ENCODE measurements at regions not wholly inside any gene's neighbourhood (a gene's known extent, or its start where the extent isn't known, plus 50 kb on each side); places are given as distances from the start of the nearest gene placed in this dataset.

DNA sequence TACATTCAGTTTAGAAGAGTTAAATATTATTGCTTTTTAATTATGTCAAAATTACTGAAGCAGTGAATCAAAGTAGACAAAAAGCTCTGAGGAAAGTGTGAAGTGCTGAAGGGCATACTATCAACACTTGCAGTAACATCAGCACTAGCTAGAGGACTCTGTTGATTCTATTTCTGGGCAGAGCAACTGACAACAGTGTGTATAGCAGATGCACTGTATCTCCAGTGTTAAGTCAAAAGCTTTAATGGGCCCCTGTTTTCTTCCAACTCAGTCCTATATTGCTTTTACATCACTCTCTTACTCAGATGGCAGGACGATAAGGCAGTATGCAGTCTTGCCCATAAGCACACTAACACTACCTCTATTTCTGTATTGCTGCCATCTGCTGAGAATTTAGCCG lies 435.2 kb upstream of the AMOT start:
- TF ChIP-seq, protein P1, sequence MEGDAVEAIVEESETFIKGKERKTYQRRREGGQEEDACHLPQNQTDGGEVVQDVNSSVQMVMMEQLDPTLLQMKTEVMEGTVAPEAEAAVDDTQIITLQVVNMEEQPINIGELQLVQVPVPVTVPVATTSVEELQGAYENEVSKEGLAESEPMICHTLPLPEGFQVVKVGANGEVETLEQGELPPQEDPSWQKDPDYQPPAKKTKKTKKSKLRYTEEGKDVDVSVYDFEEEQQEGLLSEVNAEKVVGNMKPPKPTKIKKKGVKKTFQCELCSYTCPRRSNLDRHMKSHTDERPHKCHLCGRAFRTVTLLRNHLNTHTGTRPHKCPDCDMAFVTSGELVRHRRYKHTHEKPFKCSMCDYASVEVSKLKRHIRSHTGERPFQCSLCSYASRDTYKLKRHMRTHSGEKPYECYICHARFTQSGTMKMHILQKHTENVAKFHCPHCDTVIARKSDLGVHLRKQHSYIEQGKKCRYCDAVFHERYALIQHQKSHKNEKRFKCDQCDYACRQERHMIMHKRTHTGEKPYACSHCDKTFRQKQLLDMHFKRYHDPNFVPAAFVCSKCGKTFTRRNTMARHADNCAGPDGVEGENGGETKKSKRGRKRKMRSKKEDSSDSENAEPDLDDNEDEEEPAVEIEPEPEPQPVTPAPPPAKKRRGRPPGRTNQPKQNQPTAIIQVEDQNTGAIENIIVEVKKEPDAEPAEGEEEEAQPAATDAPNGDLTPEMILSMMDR (IDR thresholded peaks at IDR 0.05), result no peak
- no peaks in the 10 kb centered on the region for H3K36me3 Mint-ChIP-seq (ENCODE audit: low read depth)
- H3K27ac Mint-ChIP-seq, result no peak overlapping the region
- no peak overlapping the region for H3K4me3 Mint-ChIP-seq
- H3K9me3 Mint-ChIP-seq, result no peaks in the 10 kb centered on the region
- DNase-seq, result no peak
- no peaks in the 10 kb centered on the region for H3K27me3 Mint-ChIP-seq (ENCODE audit: low read depth, poor library complexity)
- no peaks in the 10 kb centered on the region for H3K4me1 Mint-ChIP-seq

DNA sequence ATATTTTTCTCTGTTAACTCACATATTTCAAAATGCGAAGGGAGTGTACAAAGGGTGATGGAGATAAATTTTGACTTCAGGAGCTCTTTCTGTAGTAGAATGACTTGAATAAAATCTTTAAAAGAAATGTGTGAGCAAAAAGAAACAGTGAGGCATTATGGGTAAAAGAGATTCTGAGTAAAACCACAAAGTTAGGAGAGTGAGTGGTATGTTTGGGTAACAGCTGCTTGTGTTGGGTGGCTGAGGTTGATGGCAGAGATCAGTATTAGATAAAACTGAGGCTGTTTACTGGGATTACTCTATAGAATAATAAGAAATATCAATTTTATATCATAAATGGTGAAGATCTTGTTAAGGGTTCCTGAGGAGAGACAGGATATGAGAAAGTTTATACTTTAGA lies 434.2 kb upstream of the AMOT start:
- Mint-ChIP-seq H3K36me3 (ENCODE audit: low read depth) (no peaks in the 10 kb centered on the region), H3K27me3 (ENCODE audit: low read depth, poor library complexity) (no peaks in the 10 kb centered on the region), H3K9me3 (no peaks in the 10 kb centered on the region), H3K4me1 (no peaks in the 10 kb centered on the region), H3K27ac (no peak overlapping the region), H3K4me3 (no peak overlapping the region)
- TF ChIP-seq, protein P1 (IDR thresholded peaks at IDR 0.05), result no peak
- DNase-seq, result no peak

DNA sequence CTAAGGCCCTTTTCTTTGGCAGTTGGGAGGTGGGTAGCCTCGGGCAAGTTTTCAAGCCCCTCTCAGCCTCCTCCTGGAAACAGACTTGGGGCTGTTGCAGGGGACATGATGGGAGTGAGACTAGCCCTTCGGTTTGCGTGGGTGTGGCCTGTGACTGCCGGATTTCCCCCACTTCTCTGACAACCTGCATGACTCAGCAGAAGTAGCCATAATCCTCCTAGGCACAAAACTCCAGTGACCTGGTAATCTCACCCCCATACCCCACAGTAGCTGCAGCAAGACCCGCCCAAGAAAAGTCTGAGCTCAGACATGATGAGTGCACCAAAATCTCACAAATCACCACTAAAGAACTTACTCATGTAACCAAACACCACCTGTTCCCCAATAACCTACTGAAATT lies 433.7 kb upstream of the AMOT start:
- Mint-ChIP-seq H3K9me3 (no peaks in the 10 kb centered on the region), H3K36me3 (ENCODE audit: low read depth) (no peaks in the 10 kb centered on the region), H3K4me3 (no peak overlapping the region), H3K4me1 (no peaks in the 10 kb centered on the region), H3K27me3 (ENCODE audit: low read depth, poor library complexity) (no peaks in the 10 kb centered on the region), H3K27ac (no peak overlapping the region)
- DNase-seq, result no peak
- TF ChIP-seq, protein P1 (IDR thresholded peaks at IDR 0.05), result no peak

DNA sequence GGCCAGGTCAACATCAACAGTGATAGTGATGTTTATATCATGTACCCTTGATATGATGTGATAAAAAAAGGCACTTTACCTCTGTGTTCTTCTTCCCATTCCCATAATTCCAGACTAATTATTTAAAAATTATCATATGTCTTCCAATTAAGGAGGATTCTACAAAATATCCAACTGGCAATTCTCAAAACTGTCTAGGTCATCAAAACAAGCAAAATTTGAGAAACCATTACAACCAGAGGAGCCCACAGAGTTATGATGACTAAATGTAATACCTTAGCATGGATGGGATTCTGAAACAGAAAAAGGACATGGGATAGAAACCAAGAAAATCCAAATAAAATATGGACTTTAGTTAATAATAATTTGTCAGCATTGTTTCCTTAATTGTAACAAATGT lies 428.6 kb upstream of the AMOT start:
- H3K4me3 Mint-ChIP-seq, result no peak overlapping the region
- no peaks in the 10 kb centered on the region for H3K9me3 Mint-ChIP-seq
- H3K36me3 Mint-ChIP-seq (ENCODE audit: low read depth), result no peaks in the 10 kb centered on the region
- no peak overlapping the region for H3K27ac Mint-ChIP-seq
- no peaks in the 10 kb centered on the region for H3K27me3 Mint-ChIP-seq (ENCODE audit: low read depth, poor library complexity)
- no peaks in the 10 kb centered on the region for H3K4me1 Mint-ChIP-seq
- no peak for DNase-seq
- TF ChIP-seq, protein P1 (IDR thresholded peaks at IDR 0.05), result no peak

DNA sequence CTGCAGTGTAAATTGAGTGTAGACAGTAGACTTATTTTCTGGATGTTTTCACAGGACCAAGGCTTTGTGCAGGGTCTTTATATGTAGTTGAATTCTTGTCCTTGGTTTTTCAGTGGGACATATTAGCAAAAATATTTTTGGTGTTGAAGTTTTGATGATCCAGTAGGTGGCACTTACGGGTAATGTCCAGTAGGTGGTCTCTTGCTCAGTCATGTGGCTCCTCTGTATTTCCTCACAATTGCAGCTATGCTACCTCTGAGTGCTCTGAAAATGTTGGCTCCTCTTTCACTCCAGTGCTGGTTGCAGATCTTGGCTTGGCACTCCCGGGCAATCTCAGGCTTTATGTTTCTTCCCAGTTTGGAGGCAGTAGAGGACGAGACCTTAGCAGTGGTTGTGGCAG lies 419.8 kb upstream of the AMOT start:
- TF ChIP-seq, protein P1 (IDR thresholded peaks at IDR 0.05), result peak; percentile 27

DNA sequence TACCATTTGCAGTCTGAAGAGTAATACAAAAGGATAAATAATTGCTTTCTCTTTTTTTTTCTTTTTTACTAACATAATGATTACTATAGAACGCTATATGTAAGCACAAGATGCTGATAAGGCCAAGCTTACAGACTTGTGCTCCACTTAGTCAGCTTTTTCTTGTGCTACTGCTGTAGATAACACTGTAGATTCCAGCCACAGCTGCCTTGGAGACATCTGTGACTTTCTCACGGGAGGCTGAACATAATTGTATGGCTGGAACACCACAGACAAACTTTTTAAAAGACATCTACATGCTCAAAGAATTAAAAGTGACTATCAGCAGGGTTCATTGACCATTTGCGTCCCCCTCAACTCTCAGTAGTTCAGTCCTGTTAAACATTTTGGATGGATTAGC lies 381.7 kb upstream of the AMOT start:
- Mint-ChIP-seq H3K27ac (no peak overlapping the region), H3K4me1 (no peaks in the 10 kb centered on the region), H3K9me3 (peaks cover 12% of the 10 kb centered on the region), H3K36me3 (ENCODE audit: low read depth) (no peaks in the 10 kb centered on the region), H3K4me3 (no peak overlapping the region), H3K27me3 (ENCODE audit: low read depth, poor library complexity) (no peaks in the 10 kb centered on the region)
- TF ChIP-seq, protein P1 (IDR thresholded peaks at IDR 0.05), result no peak
- no peak for DNase-seq

More for the DNA sequence above, 419.8 kb upstream of the AMOT start:
- DNase-seq, result no peak
- Mint-ChIP-seq H3K9me3 (no peaks in the 10 kb centered on the region), H3K27ac (no peak overlapping the region), H3K4me1 (peaks cover 4% of the 10 kb centered on the region), H3K36me3 (ENCODE audit: low read depth) (no peaks in the 10 kb centered on the region), H3K27me3 (ENCODE audit: low read depth, poor library complexity) (no peaks in the 10 kb centered on the region), H3K4me3 (no peak overlapping the region)
